ENCODE measurements at regions not wholly inside any gene's neighbourhood (a gene's known extent, or its start where the extent isn't known, plus 50 kb on each side); places are given as distances from the start of the nearest gene placed in this dataset.
A peak's percentile ranks its signal among the peaks of the same experiment; 100 is the strongest.

GRCh38 chr20:50279988-50280850 lies 89.6 kb downstream of the CEBPB start:
- TF ChIP-seq CTCF (conservative IDR thresholded peaks at IDR 0.05; ENCODE audit: low read depth, low read length) = no peak
- no peak for DNase-seq (ENCODE audit: low read depth)
- H3K4me3 ChIP-seq (ENCODE audit: low read length) = no peak overlapping the region

- DNase-seq (ENCODE audit: low read depth) = no peak
- TF ChIP-seq CTCF (conservative IDR thresholded peaks at IDR 0.05; ENCODE audit: low read depth, low read length) = no peak
- no peak overlapping the region for H3K4me3 ChIP-seq (ENCODE audit: low read length)
These were observed 90.4 kb downstream of the CEBPB start for GRCh38 chr20:50280851-50281655.

GRCh38 chr20:50281831-50282591 lies 91.4 kb downstream of the CEBPB start:
- DNase-seq (ENCODE audit: low read depth) = no peak
- no peak overlapping the region for H3K4me3 ChIP-seq (ENCODE audit: low read length)
- peak; percentile 27 for TF ChIP-seq CTCF (conservative IDR thresholded peaks at IDR 0.05; ENCODE audit: low read depth, low read length)

- DNase-seq (ENCODE audit: low read depth) = no peak
- no peak for TF ChIP-seq CTCF (conservative IDR thresholded peaks at IDR 0.05; ENCODE audit: low read depth, low read length)
- no peak overlapping the region for H3K4me3 ChIP-seq (ENCODE audit: low read length)
These were observed 92.1 kb downstream of the CEBPB start for GRCh38 chr20:50282592-50283241.

GRCh38 chr20:50283370-50283769 lies 92.7 kb downstream of the CEBPB start:
- no peak for TF ChIP-seq CTCF (conservative IDR thresholded peaks at IDR 0.05; ENCODE audit: low read depth, low read length)
- H3K4me3 ChIP-seq (ENCODE audit: low read length) = no peak overlapping the region
- no peak for DNase-seq (ENCODE audit: low read depth)

GRCh38 chr20:50283922-50284810 lies 93.5 kb downstream of the CEBPB start:
- TF ChIP-seq CTCF (conservative IDR thresholded peaks at IDR 0.05; ENCODE audit: low read depth, low read length) = no peak
- H3K4me3 ChIP-seq (ENCODE audit: low read length) = no peak overlapping the region
- no peak for DNase-seq (ENCODE audit: low read depth)
